A673 (cell line): ENCODE measurements at regions not wholly inside any gene's neighbourhood (a gene's known extent, or its start where the extent isn't known, plus 50 kb on each side); places are given as distances from the start of the nearest gene placed in this dataset.

Experiments used
- BruUV-seq: library from RNA; stranded (reverse); fragments of 400-500 nt; replicated peaks from 2 replicates; lab custom pipeline; 2021; lab: Mats Ljungman, UMichigan
- CTCF ChIA-PET: fragments of 300-600 bp; sonication (Branson Sonifier 250); formaldehyde crosslinking; loops from one replicate; lab custom pipeline; 2022; ENCODE audit warnings: antibody characterized with exemption; lab: Charles Lee
- POLR2A ChIA-PET: fragments of 300-600 bp; sonication (Branson Sonifier 250); formaldehyde crosslinking; loops from one replicate; lab custom pipeline; 2022; ENCODE audit warnings: antibody characterized with exemption; ENCODE audit not compliant: low non-redundant PET; lab: Charles Lee
- DNase-seq: peaks from one replicate; pipeline ENCODE4 v3.0.0-alpha.2; 2015; ENCODE audit warnings: low spot score
- H3K27ac ChIP-seq: fragments of 200-600 bp; sonication (generic); 2 replicates; pipeline ENCODE4 v1.5.1; 2016; ENCODE audit warnings: mixed run types, low read depth, mild to moderate bottlenecking, mixed read lengths, antibody characterized with exemption, low read length; ENCODE audit not compliant: poor library complexity, severe bottlenecking
- H3K27me3 ChIP-seq: fragments of 200-600 bp; sonication (generic); replicated peaks from 2 replicates; pipeline ENCODE4 v1.6.1; 2017; ENCODE audit warnings: mixed run types, low read depth, mild to moderate bottlenecking, mixed read lengths, antibody characterized with exemption, low read length; ENCODE audit not compliant: insufficient read depth, poor library complexity
- H3K36me3 ChIP-seq: fragments of 200-600 bp; sonication (generic); 2 replicates; pipeline ENCODE4 v1.6.1; 2016; ENCODE audit warnings: mixed run types, mild to moderate bottlenecking, mixed read lengths, antibody characterized with exemption, low read length; ENCODE audit not compliant: insufficient read depth, poor library complexity, severe bottlenecking
- H3K4me1 ChIP-seq: fragments of 200-600 bp; sonication (generic); 2 replicates; pipeline ENCODE4 v1.6.1; 2017; ENCODE audit warnings: mixed run types, mild to moderate bottlenecking, mixed read lengths, antibody characterized with exemption, low read length; ENCODE audit not compliant: insufficient read depth, poor library complexity, severe bottlenecking
- H3K4me3 ChIP-seq: fragments of 200-600 bp; sonication (generic); 2 replicates; pipeline ENCODE4 v1.5.1; 2016; ENCODE audit warnings: low read depth, mixed run types, mild to moderate bottlenecking, mixed read lengths, low read length; ENCODE audit not compliant: poor library complexity, severe bottlenecking
- H3K9me3 ChIP-seq: fragments of 200-600 bp; sonication (generic); 2 replicates; pipeline ENCODE4 v1.6.1; 2016; ENCODE audit warnings: mixed run types, low read depth, mild to moderate bottlenecking, mixed read lengths, antibody characterized with exemption, low read length; ENCODE audit not compliant: poor library complexity, severe bottlenecking
- EZH2 ChIP-seq: fragments of 200-600 bp; sonication (generic); IDR thresholded peaks from 2 replicates; pipeline ENCODE4 v1.6.1; 2017; ENCODE audit warnings: borderline replicate concordance, low read depth, mild to moderate bottlenecking, mixed read lengths, antibody characterized with exemption, low read length; ENCODE audit not compliant: poor library complexity, severe bottlenecking
- intact Hi-C: fragments of 100-400 bp; cut with micrococcal nuclease; formaldehyde crosslinking; loops from one replicate; pipeline ENCODE4 v1.10.0; 2022; ENCODE audit not compliant: unreplicated experiment
- TF ChIP-seq, protein P1 (sequence below): fragments of 300-800, 200-600 bp; sonication (generic); conservative IDR thresholded peaks from 2 replicates; pipeline ENCODE4 v1.5.1; 2017; ENCODE audit warnings: low read depth, mild to moderate bottlenecking, antibody characterized with exemption, low read length, moderate library complexity, mixed read lengths

DNA sequence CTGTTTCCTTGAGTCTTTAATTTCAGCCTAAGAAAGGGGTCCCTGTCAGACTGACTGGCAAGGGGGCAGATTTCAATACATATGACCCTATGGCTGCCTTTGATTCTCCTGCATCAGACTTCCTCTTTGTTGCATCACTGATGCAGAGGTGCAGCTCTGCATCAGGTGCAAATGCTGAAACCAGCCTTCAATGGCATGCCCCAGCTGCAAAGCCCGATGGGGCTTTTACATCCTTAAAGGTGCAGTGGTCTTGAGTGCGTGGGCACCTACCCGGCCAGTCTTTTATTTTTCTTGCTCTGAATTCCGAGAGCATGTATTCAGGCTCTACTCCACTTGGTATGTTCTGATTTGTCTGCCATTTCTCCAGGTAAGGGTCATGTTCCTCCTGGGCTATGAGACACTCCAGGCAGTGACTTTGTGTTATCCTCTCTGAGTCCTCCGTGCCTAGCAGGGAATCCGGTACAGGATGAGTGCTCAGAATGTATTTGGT lies 169.5 kb downstream of the MYCN start:
- Histone ChIP-seq H3K4me1 (no peaks in the 10 kb centered on the region), H3K9me3 (no peaks in the 10 kb centered on the region), H3K27me3 (no peaks in the 10 kb centered on the region), H3K36me3 (no peaks in the 10 kb centered on the region), H3K27ac (no peak overlapping the region), H3K4me3 (no peak overlapping the region)
- no peak for DNase-seq
- CTCF ChIA-PET: no interaction called here
- TF ChIP-seq EZH2: no peak
- TF ChIP-seq, protein P1, sequence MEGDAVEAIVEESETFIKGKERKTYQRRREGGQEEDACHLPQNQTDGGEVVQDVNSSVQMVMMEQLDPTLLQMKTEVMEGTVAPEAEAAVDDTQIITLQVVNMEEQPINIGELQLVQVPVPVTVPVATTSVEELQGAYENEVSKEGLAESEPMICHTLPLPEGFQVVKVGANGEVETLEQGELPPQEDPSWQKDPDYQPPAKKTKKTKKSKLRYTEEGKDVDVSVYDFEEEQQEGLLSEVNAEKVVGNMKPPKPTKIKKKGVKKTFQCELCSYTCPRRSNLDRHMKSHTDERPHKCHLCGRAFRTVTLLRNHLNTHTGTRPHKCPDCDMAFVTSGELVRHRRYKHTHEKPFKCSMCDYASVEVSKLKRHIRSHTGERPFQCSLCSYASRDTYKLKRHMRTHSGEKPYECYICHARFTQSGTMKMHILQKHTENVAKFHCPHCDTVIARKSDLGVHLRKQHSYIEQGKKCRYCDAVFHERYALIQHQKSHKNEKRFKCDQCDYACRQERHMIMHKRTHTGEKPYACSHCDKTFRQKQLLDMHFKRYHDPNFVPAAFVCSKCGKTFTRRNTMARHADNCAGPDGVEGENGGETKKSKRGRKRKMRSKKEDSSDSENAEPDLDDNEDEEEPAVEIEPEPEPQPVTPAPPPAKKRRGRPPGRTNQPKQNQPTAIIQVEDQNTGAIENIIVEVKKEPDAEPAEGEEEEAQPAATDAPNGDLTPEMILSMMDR: no peak
- POLR2A ChIA-PET: no interaction called here
- no TSS peak for BruUV-seq
- intact Hi-C loops: loop anchor here (5.0 kb wide), 1 partner anchor 387 kb away; no protein-coding TSS in a partner anchor

DNA sequence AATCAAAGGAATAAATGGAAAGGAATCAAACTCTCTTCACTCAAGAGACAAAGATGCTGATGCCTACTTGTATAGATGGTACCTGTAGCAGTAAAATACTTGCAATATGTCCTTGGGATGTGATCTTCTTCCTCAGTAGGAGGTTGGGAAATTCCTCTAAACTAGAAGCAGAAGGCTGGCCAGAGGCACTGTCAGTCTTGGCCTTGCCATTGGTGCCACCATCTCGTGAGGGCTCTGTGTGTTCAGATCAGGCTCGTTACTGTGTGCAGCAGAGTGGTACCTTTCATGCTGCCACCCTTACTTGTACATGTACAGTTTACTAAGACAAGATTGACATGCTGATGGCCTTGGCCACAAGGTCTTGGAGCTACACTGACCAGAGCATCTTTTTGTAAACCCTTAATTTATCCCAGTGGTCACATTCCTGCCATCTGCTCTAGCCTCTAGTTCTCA lies 169.0 kb downstream of the MYCN start:
- no peak overlapping the region for H3K4me3 ChIP-seq
- intact Hi-C loops: no loop called here
- H3K9me3 ChIP-seq: no peaks in the 10 kb centered on the region
- no TSS peak for BruUV-seq
- POLR2A ChIA-PET: no interaction called here
- H3K27ac ChIP-seq: no peak overlapping the region
- CTCF ChIA-PET: no interaction called here
- no peak for DNase-seq
- H3K27me3 ChIP-seq: no peaks in the 10 kb centered on the region
- no peak for TF ChIP-seq EZH2
- TF ChIP-seq, protein P1: no peak
- no peaks in the 10 kb centered on the region for H3K4me1 ChIP-seq
- H3K36me3 ChIP-seq: no peaks in the 10 kb centered on the region

DNA sequence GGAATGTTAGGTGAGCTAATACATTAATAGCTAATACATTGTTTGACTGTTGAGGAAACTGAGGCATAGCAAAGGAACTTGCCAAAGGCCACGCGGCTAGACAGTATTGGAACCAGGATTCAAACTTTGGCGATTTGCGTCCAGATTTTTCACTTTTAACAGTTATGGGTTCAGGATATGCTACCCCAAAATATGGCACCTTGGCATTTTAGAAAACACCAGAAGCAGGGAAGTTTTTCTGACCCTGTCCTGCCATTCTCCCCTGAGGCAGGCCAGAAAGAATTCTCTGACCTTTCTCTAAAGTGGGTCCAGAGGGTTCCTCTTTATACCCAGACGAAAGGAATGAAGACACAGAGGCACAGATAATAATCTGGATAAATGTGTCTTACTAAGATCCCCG lies 166.9 kb downstream of the MYCN start:
- H3K27me3 ChIP-seq: no peaks in the 10 kb centered on the region
- no peaks in the 10 kb centered on the region for H3K9me3 ChIP-seq
- ChIA-PET POLR2A (no interaction called here), CTCF (no interaction called here)
- BruUV-seq: no TSS peak
- no peak for DNase-seq
- H3K27ac ChIP-seq: no peak overlapping the region
- no peaks in the 10 kb centered on the region for H3K4me1 ChIP-seq
- intact Hi-C loops: no loop called here
- H3K4me3 ChIP-seq: no peak overlapping the region
- TF ChIP-seq, protein P1: no peak
- no peak for TF ChIP-seq EZH2
- no peaks in the 10 kb centered on the region for H3K36me3 ChIP-seq
